ENCODE measurements at regions not wholly inside any gene's neighbourhood (a gene's known extent, or its start where the extent isn't known, plus 50 kb on each side); places are given as distances from the start of the nearest gene placed in this dataset.

DNA sequence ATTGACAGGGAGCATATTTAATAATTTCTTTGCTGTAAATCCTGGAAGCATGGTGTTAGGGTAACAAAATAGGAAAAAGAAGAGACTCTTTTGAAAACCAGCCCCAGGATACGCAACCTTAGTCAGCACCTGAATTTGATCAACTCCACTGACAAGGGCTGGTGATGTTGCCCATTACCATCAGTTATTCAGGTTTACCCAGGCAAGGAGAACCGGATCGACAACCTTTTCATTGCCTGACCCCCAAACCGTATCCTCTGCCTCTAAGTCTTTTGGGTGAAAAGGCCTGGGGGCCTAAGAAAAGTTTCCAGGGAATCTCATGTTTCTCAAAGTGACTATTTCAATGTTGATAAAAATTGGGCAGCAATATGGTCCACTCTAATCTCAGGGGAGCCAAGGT is 313.3 kb downstream of the KBTBD8 start:
- peaks cover 0 to 4% of the 10 kb centered on the region in 2 donors for H3K27me3 Mint-ChIP-seq (ENCODE audit: low read depth in 2 of 2)
- no peak overlapping the region for H3K27ac ChIP-seq (ENCODE audit: low read length)
- intact Hi-C loops (cut with micrococcal nuclease), result no loop called here
- no peaks in the 10 kb centered on the region for H3K27me3 ChIP-seq (ENCODE audit: control insufficient read depth, insufficient read depth, low read length)
- H3K9me3 ChIP-seq (ENCODE audit: control insufficient read depth, insufficient read depth, low read length), result no peaks in the 10 kb centered on the region
- H3K36me3 Mint-ChIP-seq, result no peaks in the 10 kb centered on the region
- TF ChIP-seq, protein P1, sequence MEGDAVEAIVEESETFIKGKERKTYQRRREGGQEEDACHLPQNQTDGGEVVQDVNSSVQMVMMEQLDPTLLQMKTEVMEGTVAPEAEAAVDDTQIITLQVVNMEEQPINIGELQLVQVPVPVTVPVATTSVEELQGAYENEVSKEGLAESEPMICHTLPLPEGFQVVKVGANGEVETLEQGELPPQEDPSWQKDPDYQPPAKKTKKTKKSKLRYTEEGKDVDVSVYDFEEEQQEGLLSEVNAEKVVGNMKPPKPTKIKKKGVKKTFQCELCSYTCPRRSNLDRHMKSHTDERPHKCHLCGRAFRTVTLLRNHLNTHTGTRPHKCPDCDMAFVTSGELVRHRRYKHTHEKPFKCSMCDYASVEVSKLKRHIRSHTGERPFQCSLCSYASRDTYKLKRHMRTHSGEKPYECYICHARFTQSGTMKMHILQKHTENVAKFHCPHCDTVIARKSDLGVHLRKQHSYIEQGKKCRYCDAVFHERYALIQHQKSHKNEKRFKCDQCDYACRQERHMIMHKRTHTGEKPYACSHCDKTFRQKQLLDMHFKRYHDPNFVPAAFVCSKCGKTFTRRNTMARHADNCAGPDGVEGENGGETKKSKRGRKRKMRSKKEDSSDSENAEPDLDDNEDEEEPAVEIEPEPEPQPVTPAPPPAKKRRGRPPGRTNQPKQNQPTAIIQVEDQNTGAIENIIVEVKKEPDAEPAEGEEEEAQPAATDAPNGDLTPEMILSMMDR (IDR thresholded peaks at IDR 0.05), result no peak
- no peak overlapping the region for H3K4me3 Mint-ChIP-seq
- ATAC-seq (no peak), DNase-seq (no peak)
- no peaks in the 10 kb centered on the region for H3K4me1 Mint-ChIP-seq
- H3K4me3 ChIP-seq (ENCODE audit: low read length), result no peak overlapping the region
- no peaks in the 10 kb centered on the region for H3K4me1 ChIP-seq (ENCODE audit: control insufficient read depth, insufficient read depth, low read length)
- no peak overlapping the region for H3K27ac Mint-ChIP-seq
- no peaks in the 10 kb centered on the region for H3K36me3 ChIP-seq (ENCODE audit: control insufficient read depth, insufficient read depth, low read length)
- H3K9me3 Mint-ChIP-seq, result peaks cover 10% of the 10 kb centered on the region in 2 donors
- WGBS (ENCODE audit: insufficient coverage), result 96% methylated on average over 4 of the region's 4 CpGs

DNA sequence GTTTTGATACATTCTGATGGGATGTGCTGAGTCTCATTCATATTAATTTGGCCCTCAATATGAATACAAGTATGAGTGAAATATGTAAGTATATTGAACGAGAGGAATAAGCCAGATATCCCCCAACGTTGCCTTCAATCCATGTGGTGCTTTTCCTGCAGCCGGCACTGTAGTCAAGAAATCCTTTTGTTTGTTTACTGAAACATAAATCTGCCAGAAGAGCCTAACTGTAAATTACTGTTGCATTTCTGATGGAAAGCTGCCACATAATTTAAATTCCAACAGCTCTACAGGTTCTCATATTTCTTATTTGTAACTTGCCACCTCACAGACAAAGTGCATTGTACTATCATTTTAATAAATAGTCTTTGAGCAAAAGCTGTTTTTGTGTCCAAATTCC is 314.0 kb downstream of the KBTBD8 start:
- no peak for ATAC-seq
- Mint-ChIP-seq H3K27ac (no peak overlapping the region), H3K4me3 (no peak overlapping the region), H3K4me1 (no peaks in the 10 kb centered on the region), H3K9me3 (peaks cover 10 to 11% of the 10 kb centered on the region in 2 donors), H3K27me3 (ENCODE audit: low read depth in 2 of 2) (peaks cover 0 to 4% of the 10 kb centered on the region in 2 donors), H3K36me3 (no peaks in the 10 kb centered on the region)
- WGBS (ENCODE audit: insufficient coverage), result 83% methylated on average over 3 of the region's 3 CpGs
- TF ChIP-seq, protein P1 (IDR thresholded peaks at IDR 0.05), result no peak
- DNase-seq, result no peak
- H3K36me3 ChIP-seq (ENCODE audit: control insufficient read depth, insufficient read depth, low read length), result no peaks in the 10 kb centered on the region
- intact Hi-C loops (cut with micrococcal nuclease), result no loop called here
- H3K4me3 ChIP-seq (ENCODE audit: low read length), result no peak overlapping the region
- no peaks in the 10 kb centered on the region for H3K9me3 ChIP-seq (ENCODE audit: control insufficient read depth, insufficient read depth, low read length)
- H3K27me3 ChIP-seq (ENCODE audit: control insufficient read depth, insufficient read depth, low read length), result no peaks in the 10 kb centered on the region
- no peak overlapping the region for H3K27ac ChIP-seq (ENCODE audit: low read length)
- H3K4me1 ChIP-seq (ENCODE audit: control insufficient read depth, insufficient read depth, low read length), result no peaks in the 10 kb centered on the region

DNA sequence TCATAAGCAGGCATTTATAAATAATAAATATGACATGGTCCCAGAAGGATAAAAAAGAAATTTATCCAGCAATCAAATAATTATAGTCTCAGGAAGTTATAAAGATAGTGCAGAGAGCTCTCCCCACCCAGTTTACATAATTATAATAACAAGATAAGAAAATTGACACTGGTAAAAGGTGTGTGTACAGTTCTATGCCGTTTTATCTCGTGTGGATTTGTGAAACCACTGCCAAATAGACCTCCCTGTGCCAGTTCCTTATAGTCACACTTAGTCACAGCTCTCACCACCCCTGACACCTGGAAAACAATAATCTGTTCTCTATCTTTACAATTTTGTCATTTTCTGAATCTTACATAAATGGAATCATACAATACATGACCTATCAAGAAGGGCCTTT is 320.1 kb downstream of the KBTBD8 start:
- H3K36me3 Mint-ChIP-seq, result no peaks in the 10 kb centered on the region
- Histone ChIP-seq H3K36me3 (ENCODE audit: control insufficient read depth, insufficient read depth, low read length) (no peaks in the 10 kb centered on the region), H3K27ac (ENCODE audit: low read length) (no peak overlapping the region), H3K9me3 (ENCODE audit: control insufficient read depth, insufficient read depth, low read length) (no peaks in the 10 kb centered on the region), H3K4me3 (ENCODE audit: low read length) (no peak overlapping the region), H3K4me1 (ENCODE audit: control insufficient read depth, insufficient read depth, low read length) (no peaks in the 10 kb centered on the region), H3K27me3 (ENCODE audit: control insufficient read depth, insufficient read depth, low read length) (no peaks in the 10 kb centered on the region)
- peaks cover 9 to 23% of the 10 kb centered on the region in 2 donors for H3K9me3 Mint-ChIP-seq
- H3K27ac Mint-ChIP-seq, result no peak overlapping the region
- H3K27me3 Mint-ChIP-seq (ENCODE audit: low read depth in 2 of 2), result peaks cover 0 to 4% of the 10 kb centered on the region in 2 donors
- no peak overlapping the region for H3K4me3 Mint-ChIP-seq
- ATAC-seq, result no peak
- no peak for DNase-seq
- 75% methylated on average over 2 of the region's 2 CpGs for WGBS (ENCODE audit: insufficient coverage)
- intact Hi-C loops (cut with micrococcal nuclease), result no loop called here
- TF ChIP-seq, protein P1 (IDR thresholded peaks at IDR 0.05), result no peak
- no peaks in the 10 kb centered on the region for H3K4me1 Mint-ChIP-seq

DNA sequence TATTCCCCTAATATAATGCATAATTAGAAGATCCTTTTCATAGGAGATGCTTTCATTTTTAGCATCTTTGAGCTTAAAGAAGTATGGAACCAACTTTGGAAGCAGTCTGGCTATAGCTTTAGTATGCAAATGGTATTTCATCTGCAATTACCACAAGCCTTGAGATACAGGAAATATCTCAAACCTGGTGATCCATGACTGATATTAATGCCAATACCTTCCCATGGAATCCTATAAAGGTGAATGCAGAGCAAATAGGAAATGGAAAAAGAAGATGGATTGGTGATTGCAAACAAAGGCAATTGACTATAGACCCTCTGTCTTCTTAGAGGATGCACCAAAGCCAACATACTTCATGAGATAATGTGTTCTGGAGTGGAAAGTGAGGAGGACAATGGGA is 326.4 kb downstream of the KBTBD8 start:
- H3K36me3 ChIP-seq (ENCODE audit: control insufficient read depth, insufficient read depth, low read length), result no peaks in the 10 kb centered on the region
- H3K4me3 Mint-ChIP-seq, result no peak overlapping the region
- no peaks in the 10 kb centered on the region for H3K4me1 ChIP-seq (ENCODE audit: control insufficient read depth, insufficient read depth, low read length)
- H3K27me3 Mint-ChIP-seq (ENCODE audit: low read depth in 2 of 2), result no peaks in the 10 kb centered on the region
- peaks cover 9 to 12% of the 10 kb centered on the region in 2 donors for H3K9me3 Mint-ChIP-seq
- no peaks in the 10 kb centered on the region for H3K9me3 ChIP-seq (ENCODE audit: control insufficient read depth, insufficient read depth, low read length)
- DNase-seq, result no peak
- no peak overlapping the region for H3K4me3 ChIP-seq (ENCODE audit: low read length)
- TF ChIP-seq, protein P1 (IDR thresholded peaks at IDR 0.05), result no peak
- no peak overlapping the region for H3K27ac ChIP-seq (ENCODE audit: low read length)
- H3K27me3 ChIP-seq (ENCODE audit: control insufficient read depth, insufficient read depth, low read length), result no peaks in the 10 kb centered on the region
- no peaks in the 10 kb centered on the region for H3K4me1 Mint-ChIP-seq
- ATAC-seq, result no peak
- intact Hi-C loops (cut with micrococcal nuclease), result no loop called here
- no peak overlapping the region for H3K27ac Mint-ChIP-seq
- no peaks in the 10 kb centered on the region for H3K36me3 Mint-ChIP-seq
